ENCODE measurements at regions not wholly inside any gene's neighbourhood (a gene's known extent, or its start where the extent isn't known, plus 50 kb on each side); places are given as distances from the start of the nearest gene placed in this dataset.

DNA sequence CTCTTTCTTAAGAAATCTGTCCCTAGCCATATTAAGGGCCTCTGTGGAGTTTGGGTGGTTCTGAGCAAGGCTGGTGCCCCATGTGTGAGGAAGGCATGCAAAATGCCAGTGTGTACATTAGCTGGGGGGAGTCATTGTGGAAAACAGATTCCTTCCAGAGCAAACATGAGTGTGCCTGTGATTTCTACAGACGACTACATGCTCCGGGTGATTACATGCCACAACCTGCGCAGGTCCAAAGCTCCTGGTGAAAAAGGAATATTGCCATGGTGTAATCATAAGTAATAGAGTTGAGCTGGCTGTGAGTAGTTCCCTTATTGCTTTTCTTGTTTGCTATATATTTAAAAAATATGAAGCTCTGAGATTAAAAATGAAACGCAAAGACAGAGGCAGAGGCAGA, 102.1 kb downstream of the ACER2 start:
- no peak for DNase-seq (ENCODE audit: low spot score)

Measured in RKO (cell line).